Esophagus squamous epithelium (tissue), 5 donors: ENCODE measurements at regions not wholly inside any gene's neighbourhood (a gene's known extent, or its start where the extent isn't known, plus 50 kb on each side); places are given as distances from the start of the nearest gene placed in this dataset.

ENCODE experiments used
- DNase-seq: peaks from one replicate; lab custom pipeline; 2025; lab: John Stamatoyannopoulos, UW
- H3K27ac ChIP-seq, 4 donors: fragments of 200-600 bp; sonication (generic); one replicate each; pipeline ENCODE4 v1.5.1; 2016 to 2019; ENCODE audit warnings: mild to moderate bottlenecking in 1 of 4
- H3K27me3 ChIP-seq, 4 donors: fragments of 200-600 bp; sonication (generic); 1 replicate in 3 of 4; 2 replicates in 1 of 4; pipeline versions ENCODE4 v1.5.1 to v1.6.0; 2017 to 2021; ENCODE audit warnings: antibody characterized with exemption in 1 of 4
- H3K36me3 ChIP-seq, 3 donors: fragments of 200-600 bp; sonication (generic); one replicate each; pipeline ENCODE4 v1.5.1; 2016 to 2019
- H3K4me1 ChIP-seq, 3 donors: fragments of 200-600 bp; sonication (generic); one replicate each; pipeline ENCODE4 v1.5.1; 2017 to 2019
- H3K4me3 ChIP-seq, 4 donors: fragments of 200-600 bp; sonication (generic); 1 replicate in 3 of 4; 2 replicates in 1 of 4; pipeline ENCODE4 v1.5.1; 2016 to 2019; ENCODE audit warnings: mild to moderate bottlenecking in 2 of 4, moderate library complexity in 1 of 4
- H3K9me3 ChIP-seq, 3 donors: fragments of 200-600 bp; sonication (generic); one replicate each; pipeline ENCODE4 v1.5.1; 2016 to 2019
- POLR2A ChIP-seq, 4 donors: fragments of 450-650 bp; IDR thresholded peaks; one replicate each; pipeline ENCODE4 v1.6.1; 2017; ENCODE audit warnings: antibody characterized with exemption in 4 of 4, mild to moderate bottlenecking in 4 of 4, moderate library complexity in 3 of 4
- WGBS, 2 donors: methylation state at CpG; one replicate each; pipeline ENCODE4 v1.1.5; 2018; 5-methylcytosine and 5-hydroxymethylcytosine counted together
- intact Hi-C: fragments of 100-400 bp; cut with DNase I; formaldehyde crosslinking; loops from one replicate; pipeline ENCODE4 v1.15.0; 2022
- TF ChIP-seq, protein P1 (sequence below), 6 experiments: fragments of 450-650 bp in 4 of 6; fragments of 200-600 bp in 2 of 6; sonication (generic) in 2 of 6; IDR thresholded peaks; one replicate each; pipeline ENCODE4 v1.5.1; 2016 to 2019; ENCODE audit warnings: antibody characterized with exemption in 6 of 6, mild to moderate bottlenecking in 4 of 6, moderate library complexity in 4 of 6
- donor health status: DM: yes; HTN: yes; CAD: no.

- intact Hi-C loops = loop anchor here (5.0 to 10.0 kb wide), 2 partner anchors 577 to 649 kb away; no protein-coding TSS in a partner anchor
These were observed 56.2 kb upstream of the EDN1 start for GRCh38 chr6:12233693-12234571.

DNA sequence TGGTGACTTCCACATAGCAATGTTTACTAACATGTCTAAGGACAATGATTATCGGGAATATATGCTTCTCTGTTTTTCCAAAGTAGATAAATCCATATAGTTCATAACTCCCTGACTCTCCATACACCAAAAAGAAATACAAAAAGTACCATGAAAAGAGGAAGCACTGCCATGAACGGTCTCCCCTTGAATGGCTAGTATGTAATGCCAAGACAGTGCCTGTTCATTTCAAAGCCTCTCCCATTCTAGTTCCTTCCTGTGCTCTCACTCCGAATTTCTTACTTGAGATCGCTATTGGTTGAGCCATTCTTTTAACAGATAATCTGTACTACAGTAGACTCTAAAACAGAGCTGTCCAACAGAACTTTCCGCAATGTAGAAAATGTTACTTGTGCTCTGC lies 54.8 kb upstream of the EDN1 start:
- no peak for TF ChIP-seq POLR2A (IDR thresholded peaks at IDR 0.05)
- TF ChIP-seq, protein P1, sequence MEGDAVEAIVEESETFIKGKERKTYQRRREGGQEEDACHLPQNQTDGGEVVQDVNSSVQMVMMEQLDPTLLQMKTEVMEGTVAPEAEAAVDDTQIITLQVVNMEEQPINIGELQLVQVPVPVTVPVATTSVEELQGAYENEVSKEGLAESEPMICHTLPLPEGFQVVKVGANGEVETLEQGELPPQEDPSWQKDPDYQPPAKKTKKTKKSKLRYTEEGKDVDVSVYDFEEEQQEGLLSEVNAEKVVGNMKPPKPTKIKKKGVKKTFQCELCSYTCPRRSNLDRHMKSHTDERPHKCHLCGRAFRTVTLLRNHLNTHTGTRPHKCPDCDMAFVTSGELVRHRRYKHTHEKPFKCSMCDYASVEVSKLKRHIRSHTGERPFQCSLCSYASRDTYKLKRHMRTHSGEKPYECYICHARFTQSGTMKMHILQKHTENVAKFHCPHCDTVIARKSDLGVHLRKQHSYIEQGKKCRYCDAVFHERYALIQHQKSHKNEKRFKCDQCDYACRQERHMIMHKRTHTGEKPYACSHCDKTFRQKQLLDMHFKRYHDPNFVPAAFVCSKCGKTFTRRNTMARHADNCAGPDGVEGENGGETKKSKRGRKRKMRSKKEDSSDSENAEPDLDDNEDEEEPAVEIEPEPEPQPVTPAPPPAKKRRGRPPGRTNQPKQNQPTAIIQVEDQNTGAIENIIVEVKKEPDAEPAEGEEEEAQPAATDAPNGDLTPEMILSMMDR (IDR thresholded peaks at IDR 0.05) = no peak
- WGBS, 2 donors = 80% methylated on average over 5 of the region's 5 CpGs
- H3K4me3 ChIP-seq = no peak overlapping the region
- no peak for DNase-seq
- no peaks in the 10 kb centered on the region for H3K27me3 ChIP-seq
- no peaks in the 10 kb centered on the region for H3K36me3 ChIP-seq
- H3K9me3 ChIP-seq = no peaks in the 10 kb centered on the region
- H3K4me1 ChIP-seq = peaks cover 0 to 17% (median 3%) of the 10 kb centered on the region in 3 donors
- no peak overlapping the region for H3K27ac ChIP-seq
- intact Hi-C loops = loop anchor here (10.0 kb wide), 1 partner anchor 651 kb away; no protein-coding TSS in a partner anchor

More at GRCh38 chr6:12233693-12234571, 56.2 kb upstream of the EDN1 start:
- Histone ChIP-seq H3K36me3 (no peaks in the 10 kb centered on the region), H3K27me3 (no peaks in the 10 kb centered on the region), H3K27ac (no peak overlapping the region), H3K4me1 (peaks cover 0 to 22% (median 3%) of the 10 kb centered on the region in 3 donors), H3K4me3 (no peak overlapping the region), H3K9me3 (no peaks in the 10 kb centered on the region)
- DNase-seq = no peak
- no peak for TF ChIP-seq POLR2A (IDR thresholded peaks at IDR 0.05)
- TF ChIP-seq, protein P1 (IDR thresholded peaks at IDR 0.05) = peak; percentile 62 to 90 (median 84)
- WGBS, 2 donors = 60 to 66% methylated on average over 4 of the region's 4 CpGs

- no peaks in the 10 kb centered on the region for H3K9me3 ChIP-seq
- TF ChIP-seq, protein P1 (IDR thresholded peaks at IDR 0.05) = no peak
- TF ChIP-seq POLR2A (IDR thresholded peaks at IDR 0.05) = no peak
- H3K27me3 ChIP-seq = no peaks in the 10 kb centered on the region
- WGBS, 2 donors = 79 to 87% methylated on average over 8 of the region's 8 CpGs
- H3K27ac ChIP-seq = no peak overlapping the region
- H3K4me3 ChIP-seq = no peak overlapping the region
- no peaks in the 10 kb centered on the region for H3K36me3 ChIP-seq
- DNase-seq = no peak
- peaks cover 0 to 11% (median 3%) of the 10 kb centered on the region in 3 donors for H3K4me1 ChIP-seq
- intact Hi-C loops = loop anchor here (10.0 kb wide), 1 partner anchor 653 kb away; no protein-coding TSS in a partner anchor
These were observed 51.9 kb upstream of the EDN1 start for GRCh38 chr6:12238219-12238618.
